ENCODE measurements at regions not wholly inside any gene's neighbourhood (a gene's known extent, or its start where the extent isn't known, plus 50 kb on each side); places are given as distances from the start of the nearest gene placed in this dataset.

DNA sequence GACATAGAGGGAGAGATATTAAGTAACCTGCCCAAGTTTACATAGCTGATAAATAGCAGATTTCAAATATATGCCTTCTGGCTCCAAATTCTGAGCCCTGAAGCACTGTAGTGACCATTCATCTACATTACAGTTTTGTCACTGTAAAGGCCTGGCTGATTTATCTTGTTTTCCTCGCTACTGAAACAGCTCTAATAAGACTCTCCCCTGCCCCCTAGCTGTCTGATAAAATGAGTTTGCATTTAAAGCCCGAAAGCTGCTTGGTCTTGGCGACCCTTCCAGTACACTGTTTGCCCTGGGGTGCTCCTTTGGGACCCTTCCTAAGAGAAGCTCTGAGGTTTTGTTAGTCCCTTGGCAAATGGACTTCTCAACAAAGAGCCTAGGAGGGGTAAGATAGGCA lies 59.7 kb upstream of the RAB11FIP2 start:
- DNase-seq, result no peak

DNA sequence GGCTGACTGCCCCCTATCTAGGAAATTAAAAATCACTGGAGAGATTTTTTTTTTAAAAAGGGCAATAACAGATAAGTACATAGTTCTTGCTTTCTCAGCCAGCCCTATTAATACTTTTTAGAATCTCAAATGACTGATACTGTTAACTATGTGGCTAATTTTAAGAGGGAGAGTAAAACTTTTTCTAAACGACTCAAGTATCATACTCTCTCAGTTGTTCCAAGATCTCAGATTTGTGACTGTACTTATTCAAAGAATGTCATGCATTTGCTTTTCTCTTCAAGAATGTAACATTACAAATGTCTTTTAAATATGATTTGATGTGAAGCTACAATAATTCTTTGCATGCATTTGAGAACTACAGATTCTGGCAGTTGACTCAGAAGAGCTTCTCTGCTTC lies 55.4 kb upstream of the RAB11FIP2 start:
- DNase-seq, result no peak

DNA sequence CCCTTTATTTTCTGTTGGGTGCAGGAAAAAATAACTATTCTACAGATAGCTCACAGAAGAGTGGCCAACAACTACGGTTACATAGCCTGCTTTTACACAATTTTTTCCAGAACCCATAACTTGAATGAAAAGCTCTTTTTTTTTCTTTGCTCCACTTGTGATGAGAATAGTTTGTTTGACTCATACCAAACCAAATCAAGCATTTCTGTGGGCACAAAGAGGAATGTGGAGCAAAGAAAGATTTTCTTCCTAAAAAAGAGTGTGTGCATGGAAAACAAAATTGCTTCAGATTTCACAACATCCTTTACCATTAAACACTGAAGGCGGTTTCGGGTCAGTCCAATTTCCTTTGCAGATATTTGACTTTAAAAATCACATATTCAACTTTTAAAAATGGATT lies 54.8 kb upstream of the RAB11FIP2 start:
- DNase-seq, result no peak
